CD4-positive, alpha-beta T cell treated with Interleukin-2 at 100 ng/mL for 4 hours (primary cell): ENCODE measurements at regions not wholly inside any gene's neighbourhood (a gene's known extent, or its start where the extent isn't known, plus 50 kb on each side); places are given as distances from the start of the nearest gene placed in this dataset.

ENCODE experiments used
- DNase-seq: peaks from one replicate; pipeline ENCODE4 v3.0.0-alpha.2; 2020; ENCODE audit warnings: low spot score

DNA sequence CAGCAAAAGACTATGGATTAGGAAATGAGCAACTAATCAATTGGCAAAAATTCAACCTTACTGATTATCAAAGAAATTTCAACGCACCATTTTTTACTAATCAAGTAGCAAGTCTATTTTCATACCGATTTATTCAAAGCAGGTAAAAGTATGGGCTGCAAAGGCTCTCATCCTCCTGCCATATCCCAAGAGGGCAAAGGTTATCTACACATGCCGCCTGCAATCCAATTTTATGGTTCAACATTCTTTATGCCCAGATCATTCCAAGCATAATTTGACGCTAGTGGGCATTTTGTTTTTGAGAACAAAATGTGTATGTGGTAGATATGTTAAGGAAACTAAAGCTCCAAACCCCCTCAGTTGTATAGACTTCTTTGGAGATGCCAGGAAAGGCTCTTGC lies 270.6 kb downstream of the MAF start:
- DNase-seq, result no peak

DNA sequence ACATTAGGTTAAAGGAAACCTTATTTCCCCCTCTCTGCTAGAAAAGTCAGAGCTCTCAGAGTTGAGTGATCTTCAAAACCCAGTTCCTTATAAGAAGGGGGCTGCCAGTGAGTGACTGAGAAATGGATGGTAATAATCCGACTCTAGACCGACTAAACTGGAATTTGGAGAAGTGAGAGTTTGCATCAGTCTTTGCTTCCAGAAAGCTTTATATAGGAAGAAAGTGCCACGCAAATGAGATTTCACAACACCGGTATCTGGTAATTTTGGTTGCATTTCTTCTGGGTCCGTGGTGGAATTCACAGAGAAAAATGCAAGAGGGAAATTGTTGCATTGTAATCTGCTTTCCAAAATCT lies 271.4 kb downstream of the MAF start:
- peak; percentile 4 for DNase-seq

DNA sequence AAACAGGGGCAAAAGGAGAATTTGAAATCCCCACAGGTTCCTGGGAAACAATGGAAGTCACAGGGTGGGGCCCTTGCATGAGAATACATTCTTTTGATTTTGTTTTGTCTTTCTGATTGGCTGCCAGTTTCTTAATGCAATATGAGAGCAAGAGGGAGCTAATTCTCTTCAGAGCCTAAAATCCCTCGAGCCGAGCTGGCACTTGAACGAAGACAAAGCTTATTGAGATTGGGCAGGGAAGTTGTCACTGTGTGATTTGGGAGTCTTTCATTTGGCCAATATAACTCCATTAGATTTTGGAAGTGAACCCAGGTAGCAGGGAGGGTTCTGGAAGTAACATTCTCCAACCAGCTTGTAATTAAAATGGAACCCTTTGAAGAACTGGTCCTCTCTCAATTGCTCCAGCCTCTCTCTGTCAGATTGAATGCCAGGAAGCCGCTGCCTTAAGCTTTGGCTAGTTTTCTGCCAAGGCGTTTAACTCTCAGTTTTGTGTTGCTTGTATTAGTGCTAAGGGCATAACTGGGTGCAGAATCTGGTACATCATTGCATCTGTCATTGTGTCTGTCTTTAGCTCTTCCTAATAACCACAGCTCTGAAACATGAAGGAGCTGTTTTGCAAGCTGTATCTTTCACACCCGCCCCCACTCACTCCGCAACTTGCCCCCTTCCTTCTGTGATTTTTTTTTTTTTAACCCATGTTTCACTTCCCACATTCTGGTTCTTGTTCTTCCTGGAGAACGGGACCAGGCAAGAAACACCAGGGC lies 272.0 kb downstream of the MAF start:
- DNase-seq, result no peak

DNA sequence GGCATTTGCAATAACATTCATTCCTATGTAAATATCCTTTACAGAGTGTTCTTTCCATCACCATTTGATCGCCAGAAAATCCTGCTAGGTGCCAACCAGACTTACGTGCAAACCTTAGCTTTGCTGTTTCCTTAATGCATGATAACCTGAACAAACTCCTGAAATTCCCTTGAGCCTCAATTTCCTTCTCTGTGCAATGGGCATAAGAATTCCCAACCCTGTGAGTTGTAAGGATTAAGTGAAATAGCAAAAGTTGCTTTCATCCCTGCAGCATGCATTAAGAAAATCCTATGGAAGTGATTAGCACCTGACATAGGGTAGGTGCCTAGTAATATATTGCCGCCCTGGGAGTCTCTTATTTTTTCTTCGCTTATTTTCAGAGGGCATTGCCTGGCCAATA lies 272.7 kb downstream of the MAF start:
- no peak for DNase-seq

DNA sequence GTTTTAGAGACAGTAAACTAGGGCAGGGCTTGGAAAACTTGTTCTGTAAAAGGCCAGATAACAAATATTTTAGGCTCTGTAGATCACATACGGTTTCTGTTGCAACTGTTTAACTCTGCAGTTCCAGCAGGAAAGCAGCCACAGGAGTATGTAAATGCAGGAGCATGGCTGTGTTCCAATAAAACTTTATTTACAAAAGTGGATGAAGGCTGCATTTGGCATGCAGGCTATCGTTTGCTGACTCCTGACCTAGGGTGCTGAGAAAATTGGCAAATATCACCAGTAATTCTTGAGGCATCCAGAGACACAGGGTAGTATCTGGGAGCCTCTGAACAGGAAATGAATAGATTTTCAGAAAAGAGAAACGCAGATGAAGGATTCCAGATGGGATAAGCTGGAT lies 274.0 kb downstream of the MAF start:
- no peak for DNase-seq

DNA sequence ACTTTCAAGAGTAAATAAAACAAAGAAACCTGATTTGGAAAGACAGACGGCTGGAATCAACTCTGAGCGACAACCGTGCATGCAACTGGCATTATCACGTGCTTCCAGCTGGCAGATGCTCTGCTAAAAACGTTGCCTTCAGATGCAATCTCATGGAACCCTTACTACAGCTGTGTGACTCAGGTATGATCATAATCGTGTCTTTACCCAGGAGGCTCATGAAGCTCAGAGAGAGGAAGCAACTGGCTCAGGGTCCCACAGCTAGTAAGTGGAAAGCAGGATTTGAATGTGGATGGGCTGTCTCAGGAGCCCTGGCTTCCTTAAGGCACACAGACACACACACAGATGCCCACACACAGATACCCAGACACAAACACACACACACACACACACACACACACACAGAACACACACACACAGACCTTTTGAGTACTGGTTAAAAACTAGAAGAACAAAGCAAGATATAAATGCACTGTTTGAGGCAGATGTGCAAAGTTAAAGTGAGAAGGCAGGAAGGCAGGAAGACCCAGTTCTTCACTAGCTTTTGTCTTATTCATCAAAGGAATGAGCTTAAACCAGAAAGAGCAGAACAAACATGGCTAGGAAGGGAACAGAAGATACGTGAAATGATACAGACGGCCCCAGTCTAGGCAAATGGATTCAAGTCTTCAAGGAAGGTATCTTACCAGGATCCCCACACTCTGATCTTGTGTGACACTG lies 275.2 kb downstream of the MAF start:
- DNase-seq, result no peak

DNA sequence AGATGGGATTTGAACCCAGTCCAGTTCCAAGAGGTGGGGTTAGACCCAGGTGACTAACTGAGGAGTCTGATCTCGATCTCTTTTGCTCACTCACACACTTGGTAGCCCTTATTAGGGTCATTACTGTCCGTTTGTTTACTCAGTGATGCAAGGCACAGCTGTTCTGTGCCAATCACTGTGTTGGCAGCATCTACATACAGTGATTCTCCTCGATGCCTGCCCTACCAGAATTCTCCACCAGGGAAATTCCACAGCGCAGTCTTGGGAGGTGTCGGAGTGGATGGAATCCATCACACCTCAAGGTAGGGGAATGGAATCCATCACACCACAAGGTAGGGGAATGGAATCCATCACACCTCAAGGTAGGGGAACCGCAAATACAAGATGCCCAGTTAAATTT lies 279.6 kb downstream of the MAF start:
- no peak for DNase-seq

DNA sequence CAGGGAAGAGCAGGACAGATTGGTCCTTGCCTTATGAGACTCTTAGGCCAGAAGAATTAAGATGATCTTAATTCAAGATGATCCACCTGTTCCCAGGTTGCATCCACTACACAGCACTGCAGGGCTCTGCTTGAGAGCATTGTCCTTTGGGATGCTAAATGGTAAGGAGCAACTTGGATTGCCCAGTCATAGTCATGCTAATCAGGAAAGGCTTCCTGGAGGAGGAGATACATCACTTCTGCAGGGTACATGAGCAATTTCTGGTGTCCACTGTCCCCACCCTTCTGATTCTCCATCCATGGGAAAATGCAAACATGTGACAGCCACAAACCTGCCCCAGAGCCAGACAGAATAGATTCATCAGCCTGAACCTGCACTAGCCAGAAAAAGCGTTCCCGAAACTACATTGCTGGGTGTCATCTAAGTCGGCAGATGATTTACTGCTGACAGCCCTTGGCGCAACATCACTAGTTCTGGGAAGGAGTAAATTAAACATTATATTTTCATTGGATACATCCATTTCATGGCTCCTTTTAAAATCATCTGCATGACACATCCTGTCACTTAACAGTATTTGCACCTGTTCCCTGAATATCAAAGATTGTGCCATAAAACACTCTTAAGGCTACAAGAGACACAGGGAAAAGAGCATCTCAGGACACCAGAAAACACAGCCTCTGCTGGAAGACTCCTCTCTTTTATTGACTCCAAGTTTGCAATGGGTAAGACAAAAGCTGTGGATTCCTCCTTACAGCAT lies 282.2 kb downstream of the MAF start:
- DNase-seq, result no peak

DNA sequence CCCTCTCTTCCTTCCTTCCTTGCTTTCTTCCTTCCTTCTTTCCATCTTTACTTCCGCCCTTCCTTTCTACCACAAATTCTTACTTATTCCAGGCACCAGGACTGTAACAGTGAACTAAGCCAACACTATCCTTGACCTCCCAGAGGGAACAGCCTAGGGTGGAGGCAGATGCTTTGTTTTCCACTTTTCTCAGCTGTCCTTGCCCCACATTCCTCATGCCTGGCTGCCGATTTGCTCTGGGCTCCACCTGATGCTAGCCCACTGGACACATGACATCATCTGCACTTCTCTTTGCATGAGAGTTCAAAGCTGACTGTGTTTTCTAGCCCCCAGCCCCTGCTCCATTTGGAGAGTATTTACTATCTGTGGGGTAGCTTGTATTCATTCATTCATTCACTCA lies 283.0 kb downstream of the MAF start:
- DNase-seq, result no peak

DNA sequence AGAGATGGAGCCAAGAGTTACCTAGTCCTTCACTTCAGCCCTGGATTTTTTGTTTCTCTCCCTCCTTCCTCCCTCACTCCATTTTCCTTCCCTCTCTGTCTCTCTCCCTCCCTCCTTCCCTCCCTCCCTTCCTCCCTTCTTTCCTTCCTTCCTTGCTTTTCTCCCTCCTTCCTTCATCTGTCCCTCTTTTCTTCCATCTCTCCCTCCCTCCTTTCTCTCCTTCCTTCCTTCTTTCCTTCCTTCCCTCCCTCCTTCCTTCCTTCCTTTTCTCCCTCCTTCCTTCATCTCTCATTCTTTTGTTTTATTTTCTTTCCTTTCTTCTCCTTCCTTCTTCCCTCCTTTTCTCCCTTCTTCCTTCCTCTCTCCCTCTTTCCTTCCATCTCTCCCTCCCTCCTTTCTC lies 283.5 kb downstream of the MAF start:
- no peak for DNase-seq

DNA sequence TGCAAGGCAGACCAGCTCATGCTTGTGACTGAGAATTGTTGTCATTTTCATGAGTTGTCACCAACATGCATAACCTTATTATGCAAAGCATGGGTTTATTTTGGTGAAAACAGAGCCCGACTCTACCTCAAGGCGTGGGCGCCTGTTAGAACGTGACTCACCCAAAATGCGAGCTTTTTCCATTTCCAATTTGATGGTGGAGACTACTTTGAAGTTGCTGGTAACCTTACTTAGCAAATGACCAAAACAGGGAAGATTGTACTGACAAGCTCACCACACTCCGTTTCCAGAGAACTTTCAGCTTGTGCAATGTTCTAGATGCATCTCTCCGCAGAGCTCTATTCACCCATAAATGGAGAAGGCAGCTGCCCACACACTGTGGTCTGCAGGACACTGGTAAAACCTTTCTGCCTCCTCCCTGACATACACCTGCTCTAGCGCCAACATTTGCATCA lies 284.5 kb downstream of the MAF start:
- peak; percentile 40 for DNase-seq

DNA sequence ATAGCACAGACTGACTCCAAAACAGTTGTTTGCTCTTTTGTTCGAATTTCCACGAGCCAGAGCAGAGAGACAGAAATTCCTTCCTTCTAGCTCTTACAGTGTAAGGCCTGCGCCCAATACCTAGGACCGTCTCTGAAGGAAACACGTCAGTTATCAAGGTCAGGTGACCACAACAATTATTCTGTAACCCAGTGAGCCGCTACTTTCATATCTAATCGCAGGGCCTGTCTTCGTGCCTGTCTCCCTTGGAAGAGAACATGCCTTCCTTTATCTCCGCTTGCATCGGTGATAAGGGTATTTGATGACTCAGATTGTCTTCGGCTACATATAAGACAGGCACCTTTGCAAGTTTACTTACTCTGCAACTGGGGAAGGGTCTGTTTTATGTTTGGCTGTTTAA lies 288.0 kb downstream of the MAF start:
- DNase-seq, result no peak

DNA sequence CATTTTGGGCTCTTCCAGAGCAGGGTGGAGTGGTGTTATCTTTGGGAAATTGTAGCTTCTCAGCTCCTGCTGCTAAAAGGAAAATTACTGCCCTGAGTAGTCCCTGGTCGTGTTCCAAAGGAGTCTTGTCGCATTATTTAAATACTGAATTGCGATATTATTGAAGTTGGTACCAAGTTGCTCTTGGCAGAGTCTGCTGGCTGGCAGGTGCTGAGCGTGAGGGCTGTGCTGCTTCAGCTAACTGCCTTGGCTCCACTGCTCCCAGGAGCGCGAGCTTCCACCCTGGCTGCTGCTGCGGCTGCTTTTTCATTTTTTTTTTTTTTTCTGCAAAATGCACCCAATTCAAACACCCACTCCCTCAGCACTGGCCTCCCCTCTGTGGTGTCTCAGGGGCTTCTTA lies 289.8 kb downstream of the MAF start:
- no peak for DNase-seq

DNA sequence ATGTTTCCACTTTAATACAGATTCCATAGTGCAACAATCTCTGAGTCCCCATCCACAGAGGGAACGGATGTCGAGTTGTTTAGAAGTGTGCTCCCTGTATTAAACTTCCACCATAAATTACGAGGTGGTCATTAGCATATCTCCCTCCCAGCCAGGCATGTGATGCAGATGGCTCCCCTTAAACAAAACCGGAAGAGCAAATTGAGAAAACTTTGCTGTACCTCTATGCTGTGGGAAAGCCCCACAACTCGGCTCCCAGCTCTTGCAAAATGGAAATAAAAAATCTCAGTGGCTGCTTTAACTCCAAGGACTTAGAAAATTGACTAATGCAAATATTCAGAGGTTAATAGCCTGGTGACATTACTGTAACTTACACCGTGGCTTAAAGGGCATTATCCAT lies 290.9 kb downstream of the MAF start:
- DNase-seq, result no peak

DNA sequence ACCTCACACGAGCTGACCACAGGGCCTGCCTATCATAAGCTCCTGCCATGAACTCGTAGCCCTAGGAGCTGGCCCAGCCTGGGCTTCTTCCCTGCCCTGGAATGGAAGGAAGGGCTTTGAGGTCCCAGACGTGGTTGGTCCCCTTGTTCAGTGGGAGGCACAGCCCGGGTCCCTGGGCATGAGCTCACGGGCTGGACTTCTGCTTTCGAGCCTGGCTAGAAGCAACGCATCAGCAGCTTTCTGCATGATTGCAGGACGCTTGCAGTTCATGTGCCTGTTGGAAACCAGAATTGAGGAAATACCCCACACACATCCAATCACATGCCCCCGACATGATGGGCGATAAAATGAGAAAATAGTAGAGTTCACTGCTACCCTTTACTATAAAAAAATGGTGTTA lies 293.3 kb downstream of the MAF start:
- DNase-seq, result no peak

DNA sequence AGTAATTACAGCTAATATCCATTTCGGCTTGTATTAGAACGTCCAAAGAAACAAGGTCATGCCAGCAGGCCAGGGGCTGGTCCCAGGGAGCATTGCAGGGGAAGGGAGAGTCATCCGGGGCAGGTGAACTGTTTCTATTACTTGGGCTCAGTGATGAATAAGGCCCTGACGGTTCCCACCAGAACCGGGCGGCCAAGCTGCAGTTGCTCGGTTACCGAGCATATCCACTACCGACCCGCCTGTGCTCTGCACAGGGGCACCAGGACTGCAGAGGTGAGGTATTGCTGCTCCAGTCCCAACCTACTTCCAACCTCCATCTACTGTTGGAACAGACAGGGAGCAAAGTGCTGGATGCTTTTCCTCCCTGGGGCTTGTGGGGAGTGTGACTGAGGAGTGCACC lies 295.5 kb downstream of the MAF start:
- DNase-seq, result no peak

DNA sequence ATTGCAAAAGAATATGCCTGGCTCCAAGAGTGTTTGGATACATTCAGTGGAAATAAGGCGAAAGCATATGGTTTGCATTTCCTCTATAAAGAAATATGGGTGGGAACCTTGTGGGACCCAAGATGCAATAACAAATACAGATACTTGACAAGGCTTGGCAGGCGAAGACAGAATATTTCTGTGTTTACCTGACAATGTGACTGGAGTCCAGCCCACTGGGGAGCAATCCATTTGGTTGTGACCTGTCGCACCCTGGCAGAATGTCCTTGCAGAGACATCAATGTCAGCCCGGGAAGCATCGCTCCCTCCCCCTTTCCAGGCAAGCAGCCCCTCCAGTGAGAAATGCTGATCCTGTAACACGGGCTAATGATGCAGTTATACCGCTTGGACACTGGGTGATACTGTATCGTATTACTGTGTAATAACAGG lies 296.6 kb downstream of the MAF start:
- no peak for DNase-seq

DNA sequence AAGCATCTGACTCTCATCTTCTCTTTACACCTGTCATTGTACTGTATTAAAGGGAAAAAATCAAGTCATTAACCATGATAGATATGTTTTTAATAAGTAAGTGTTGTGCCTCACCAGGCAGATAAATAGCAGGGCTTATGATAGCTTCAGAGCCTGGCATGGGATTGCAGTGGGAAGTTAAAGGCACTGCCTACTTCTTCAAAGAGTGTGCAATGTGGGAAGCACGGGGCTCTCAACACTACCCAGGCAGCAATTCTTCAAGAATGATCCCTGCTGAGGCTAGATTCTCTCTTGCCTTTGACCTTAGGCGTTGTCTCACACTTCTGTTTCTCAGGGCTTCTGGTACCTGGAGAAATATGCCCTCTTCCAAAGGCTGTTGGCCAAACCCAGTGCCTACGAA lies 297.3 kb downstream of the MAF start:
- no peak for DNase-seq

DNA sequence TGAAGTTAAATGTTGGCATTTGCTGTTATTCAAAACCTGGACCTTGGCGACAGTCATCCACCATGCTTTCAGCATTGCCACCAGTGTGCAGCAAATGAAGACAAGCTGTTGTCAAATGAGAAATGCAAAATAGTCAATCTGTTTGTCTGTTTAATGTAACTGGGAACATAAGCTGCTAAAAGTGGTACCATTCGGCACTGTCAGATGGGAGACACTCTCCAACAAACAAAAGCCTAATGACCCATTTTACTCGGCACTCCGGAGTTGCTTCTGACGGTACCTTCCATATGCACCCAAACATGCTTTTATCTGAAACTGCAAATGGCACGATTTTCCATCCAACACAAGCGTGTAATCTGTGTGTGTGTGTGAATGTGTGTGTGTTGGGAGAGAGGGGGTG lies 297.8 kb downstream of the MAF start:
- no peak for DNase-seq

DNA sequence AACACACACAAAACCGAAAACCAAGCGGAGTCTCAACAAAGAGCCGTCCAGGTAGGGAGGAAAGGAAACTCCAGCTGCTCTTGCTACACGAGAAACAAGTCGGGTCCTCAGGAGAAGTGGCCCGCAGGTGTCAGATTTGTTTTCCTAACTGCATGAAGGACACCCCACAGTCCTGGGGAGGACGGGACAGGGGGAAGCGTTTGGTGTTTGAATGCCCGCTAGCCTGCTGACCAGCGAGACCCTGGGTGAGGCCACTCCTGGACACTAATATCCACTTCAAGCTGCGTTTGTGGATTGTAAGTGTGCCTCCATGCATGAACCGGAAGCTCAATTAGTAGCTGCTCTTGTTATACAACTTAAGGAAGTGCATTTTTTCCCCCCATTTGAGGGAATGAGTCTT lies 299.5 kb downstream of the MAF start:
- no peak for DNase-seq

DNA sequence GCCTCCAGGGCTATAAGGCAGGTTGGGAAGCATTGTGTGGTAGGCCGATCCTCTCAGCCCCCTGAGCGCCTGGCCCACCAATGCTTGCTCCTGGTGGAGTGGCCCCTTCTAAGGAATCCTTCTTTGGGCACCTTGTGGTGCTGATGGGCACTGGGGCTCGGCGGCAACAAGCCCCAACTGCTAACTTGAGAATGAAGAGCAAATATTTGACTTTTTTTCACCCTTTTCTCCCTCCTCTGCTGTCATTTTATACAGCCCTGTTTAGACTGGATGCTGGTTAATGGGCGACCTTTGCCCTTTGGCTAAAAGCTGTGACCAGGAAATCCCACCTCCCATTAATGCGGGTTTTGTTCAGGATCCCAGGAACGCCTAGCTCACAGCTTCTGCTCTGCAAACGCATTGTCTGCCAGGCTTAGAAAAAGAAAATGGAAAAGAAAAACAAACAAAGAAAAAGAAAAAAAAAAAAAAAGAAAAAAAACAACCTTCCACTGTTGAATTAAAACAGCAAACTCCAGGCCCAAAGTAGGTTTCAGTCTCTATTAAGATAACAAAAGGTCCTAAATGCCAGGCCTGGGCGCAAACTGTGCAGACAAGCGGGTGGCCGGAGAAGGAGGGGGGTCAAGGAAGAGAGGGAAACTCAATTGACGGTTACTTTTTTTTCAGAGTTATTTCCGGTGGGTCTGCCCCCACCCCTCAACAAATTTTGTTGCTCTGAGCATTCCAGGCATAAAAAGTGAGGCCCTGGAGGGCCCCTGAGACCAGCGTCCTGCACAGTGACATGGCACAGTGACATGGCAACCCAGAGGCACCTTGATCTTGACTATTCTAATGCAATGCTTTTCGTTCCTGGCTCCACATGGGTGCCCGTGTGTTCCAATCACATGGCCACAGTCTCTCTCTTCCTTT lies 301.4 kb downstream of the MAF start:
- DNase-seq, result no peak

DNA sequence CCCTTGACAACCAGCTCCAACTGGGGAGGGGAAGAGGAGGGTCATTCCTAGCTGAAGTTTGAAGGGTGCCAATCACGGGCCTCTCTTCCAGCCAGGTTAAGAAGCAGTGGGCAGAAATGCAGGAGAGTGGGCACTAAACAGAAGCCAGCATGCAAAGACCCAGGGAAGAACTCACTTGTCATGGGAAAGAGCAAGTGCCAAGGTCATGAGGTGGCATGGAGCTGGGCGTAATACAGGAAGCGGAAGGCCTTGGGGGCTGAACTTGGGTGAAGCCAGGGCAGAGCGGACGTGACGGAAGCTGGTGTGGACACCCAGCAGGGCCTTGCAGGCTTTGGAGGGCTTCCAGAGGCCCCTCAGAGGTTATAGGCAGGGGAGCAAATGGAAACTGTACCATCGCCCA lies 302.1 kb downstream of the MAF start:
- no peak for DNase-seq
